NCI-H2227 treated with DMSO at 0.1 percent for 48 hours (cell line): ENCODE measurements at regions not wholly inside any gene's neighbourhood (a gene's known extent, or its start where the extent isn't known, plus 50 kb on each side); places are given as distances from the start of the nearest gene placed in this dataset.

Experiments used
- DNase-seq: peaks from one replicate; lab custom pipeline; 2025; lab: John Stamatoyannopoulos, UW

GRCh38 chr4:24054910-24055309, 165.1 kb upstream of the PPARGC1A start:
- no peak for DNase-seq

DNA sequence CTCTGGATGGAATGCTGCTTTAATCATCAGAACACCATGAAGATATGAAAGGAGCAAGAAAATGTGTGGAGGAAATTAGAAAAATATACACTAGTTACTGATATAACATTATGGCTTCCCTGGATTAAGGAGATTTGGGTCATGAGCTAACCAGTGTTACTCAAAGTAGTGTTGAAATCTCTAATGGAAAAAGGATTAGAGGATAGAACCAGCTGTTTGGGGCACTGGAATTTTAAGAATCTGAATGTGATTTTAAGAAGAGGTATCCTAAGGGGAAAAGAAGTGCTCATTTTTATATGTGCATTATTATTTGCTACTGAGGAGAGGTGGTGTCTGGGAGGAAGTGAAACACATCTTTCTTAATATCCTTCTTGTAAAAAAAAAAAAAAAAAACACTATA, 164.1 kb upstream of the PPARGC1A start:
- no peak for DNase-seq

DNA sequence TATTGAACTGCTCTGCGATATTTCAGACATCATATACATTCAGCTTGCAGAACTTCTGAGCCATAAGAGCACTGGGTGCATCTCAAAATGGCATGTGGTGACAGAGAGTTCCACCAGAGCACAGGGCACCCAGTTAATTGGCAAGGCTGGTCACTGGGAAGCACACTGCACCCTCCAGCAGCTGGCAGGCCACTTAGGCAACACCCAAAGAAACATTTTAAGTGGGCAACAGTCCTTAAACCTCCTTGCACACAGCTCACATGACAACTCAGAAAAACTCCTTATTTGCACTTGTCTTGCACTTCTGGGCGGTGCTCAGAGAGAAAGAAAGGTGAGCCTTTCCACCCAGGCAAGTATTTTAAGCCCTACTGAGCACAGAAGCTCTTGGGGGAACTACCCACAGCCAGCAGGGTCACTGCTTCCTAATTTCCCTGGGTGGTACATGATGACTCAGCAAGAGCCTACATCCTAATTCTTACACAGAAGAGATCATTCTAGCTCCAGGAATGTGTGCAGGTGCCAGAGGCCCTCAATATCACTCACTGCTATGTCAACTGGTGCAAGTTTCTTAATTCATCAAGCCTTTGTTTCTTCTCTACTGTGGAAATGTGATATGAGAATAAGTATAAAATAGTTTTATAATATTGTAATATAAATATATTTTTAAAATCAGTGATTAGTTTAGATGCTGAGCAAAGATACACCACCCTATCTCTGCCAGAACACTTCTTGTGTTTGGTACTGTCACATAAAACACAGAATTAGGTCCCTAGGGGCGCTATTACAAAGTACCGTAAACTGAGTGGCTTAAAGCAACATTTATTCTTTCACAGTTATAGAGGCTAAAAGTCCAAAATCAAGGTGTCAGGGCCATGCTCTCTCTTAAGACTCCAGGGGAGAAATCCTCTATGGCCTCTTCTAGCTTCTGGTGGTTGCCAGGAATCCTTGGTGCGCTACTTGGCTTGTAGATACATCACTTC, 155.1 kb upstream of the PPARGC1A start:
- no peak for DNase-seq

GRCh38 chr4:24042094-24042493, 152.2 kb upstream of the PPARGC1A start:
- DNase-seq, result no peak

- no peak for DNase-seq
Measured at GRCh38 chr4:24040811-24041210, 151.0 kb upstream of the PPARGC1A start.

GRCh38 chr4:24033626-24034025, 143.8 kb upstream of the PPARGC1A start:
- no peak for DNase-seq

DNA sequence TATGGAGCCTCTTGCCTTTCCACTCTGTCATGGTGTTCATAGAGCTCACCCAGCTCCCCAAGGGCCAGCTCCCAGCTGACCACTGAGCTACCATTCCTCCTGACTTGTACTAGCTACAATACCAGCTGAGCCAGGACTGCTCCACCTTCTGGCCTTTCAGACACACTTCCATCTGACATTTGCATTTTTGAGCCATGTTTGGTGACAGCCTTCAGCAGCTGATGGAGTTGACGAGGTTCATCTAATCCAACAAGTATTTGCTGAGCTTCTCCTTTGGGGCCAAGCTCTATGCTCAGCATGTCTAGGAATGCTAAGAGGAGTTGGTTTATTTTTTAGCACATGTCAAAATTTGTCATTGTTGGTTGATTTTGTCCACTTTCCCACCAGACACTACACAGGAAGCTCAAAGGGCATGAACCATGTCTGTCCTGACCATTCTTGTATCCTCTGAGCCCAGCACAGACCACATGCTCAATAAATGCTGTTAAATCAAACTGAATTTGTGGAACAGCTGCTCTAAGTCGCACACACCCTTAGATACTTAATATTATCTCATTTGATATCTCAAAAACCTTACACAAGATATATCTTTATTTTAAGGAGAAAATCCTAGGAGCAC, 142.6 kb upstream of the PPARGC1A start:
- no peak for DNase-seq

- no peak for DNase-seq
Measured at GRCh38 chr4:24026596-24026995, 136.7 kb upstream of the PPARGC1A start.

DNA sequence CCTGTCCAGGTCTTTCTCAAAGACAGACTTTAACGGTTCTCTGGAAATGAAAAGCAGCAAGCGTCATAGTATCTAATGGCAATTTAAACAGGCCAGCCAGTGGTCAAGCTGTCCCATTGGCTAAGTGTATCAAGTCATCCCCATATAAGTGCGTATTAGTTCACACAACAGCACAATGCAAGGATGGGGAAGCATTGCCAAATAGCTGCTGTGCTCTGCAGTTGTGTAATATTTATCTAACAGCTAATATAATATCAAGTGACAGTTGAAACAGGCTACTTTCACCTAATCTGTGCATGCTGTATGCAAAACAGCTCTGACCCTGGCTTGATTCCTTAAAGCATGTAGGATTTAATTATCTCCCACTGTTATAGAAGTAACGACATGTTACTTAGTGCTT, 134.8 kb upstream of the PPARGC1A start:
- no peak for DNase-seq

- no peak for DNase-seq
Measured at GRCh38 chr4:24024157-24024556, 134.3 kb upstream of the PPARGC1A start.

DNA sequence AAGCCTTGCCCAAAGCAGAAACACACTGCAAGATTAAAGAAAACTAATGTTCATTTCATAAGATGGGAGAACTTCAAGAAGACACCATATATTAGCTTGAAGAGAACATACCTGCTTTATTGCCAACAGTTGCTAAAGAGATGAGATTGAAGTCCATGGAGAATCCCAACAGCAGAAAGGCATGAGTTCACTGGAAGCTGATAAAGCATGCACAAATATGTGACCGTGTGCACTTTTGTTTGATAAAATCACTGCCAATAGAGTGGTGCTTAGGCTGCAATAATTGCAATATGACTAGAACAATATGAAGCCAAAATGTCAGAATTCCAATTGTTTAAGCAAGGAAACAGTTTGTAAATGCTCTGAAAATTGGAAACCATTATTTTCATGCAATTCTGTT, 125.9 kb upstream of the PPARGC1A start:
- DNase-seq, result no peak

DNA sequence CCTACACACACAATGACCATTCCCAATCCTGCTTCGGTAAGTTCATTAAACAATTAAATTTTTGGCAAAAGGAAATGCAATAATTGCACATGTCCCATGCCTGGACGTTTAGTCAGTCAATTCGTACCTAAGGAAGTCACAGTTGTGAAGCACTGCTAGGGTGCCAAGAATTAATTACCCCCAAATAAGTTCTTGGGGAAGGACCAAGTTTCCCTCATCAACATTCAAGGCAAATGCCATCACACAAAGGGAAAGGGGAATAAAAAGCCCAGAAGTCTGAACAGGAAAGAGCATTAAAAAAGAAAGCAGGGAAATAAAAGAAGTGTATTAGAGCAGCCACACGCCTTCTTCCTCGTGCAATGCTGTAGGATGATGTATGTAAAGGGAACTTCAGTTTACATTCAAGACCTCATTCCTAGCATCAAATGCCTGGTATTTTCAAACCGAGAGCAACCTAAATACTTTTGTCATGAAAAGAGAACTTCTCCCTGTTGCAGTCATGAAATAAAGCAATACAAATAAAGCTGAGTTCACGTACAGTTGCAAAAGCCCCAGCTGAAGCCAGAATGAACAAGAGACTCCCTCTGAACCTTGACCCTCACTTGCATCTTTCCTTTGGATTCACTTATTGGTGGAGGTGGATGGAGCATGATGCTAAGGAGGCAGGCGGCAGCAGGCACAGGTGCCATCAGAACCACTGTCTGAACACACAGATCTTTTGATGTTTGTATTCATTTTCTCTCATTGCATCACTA, 124.0 kb upstream of the PPARGC1A start:
- DNase-seq, result no peak

- DNase-seq, result no peak
Measured at GRCh38 chr4:24010994-24011393, 121.1 kb upstream of the PPARGC1A start.

- DNase-seq, result no peak
Measured at GRCh38 chr4:24010573-24010972, 120.7 kb upstream of the PPARGC1A start.

GRCh38 chr4:24007860-24008261, 118.0 kb upstream of the PPARGC1A start:
- no peak for DNase-seq

- DNase-seq, result no peak
Measured at GRCh38 chr4:24006269-24006668, 116.4 kb upstream of the PPARGC1A start.

- DNase-seq, result no peak
Measured at GRCh38 chr4:24003926-24004325, 114.1 kb upstream of the PPARGC1A start.

DNA sequence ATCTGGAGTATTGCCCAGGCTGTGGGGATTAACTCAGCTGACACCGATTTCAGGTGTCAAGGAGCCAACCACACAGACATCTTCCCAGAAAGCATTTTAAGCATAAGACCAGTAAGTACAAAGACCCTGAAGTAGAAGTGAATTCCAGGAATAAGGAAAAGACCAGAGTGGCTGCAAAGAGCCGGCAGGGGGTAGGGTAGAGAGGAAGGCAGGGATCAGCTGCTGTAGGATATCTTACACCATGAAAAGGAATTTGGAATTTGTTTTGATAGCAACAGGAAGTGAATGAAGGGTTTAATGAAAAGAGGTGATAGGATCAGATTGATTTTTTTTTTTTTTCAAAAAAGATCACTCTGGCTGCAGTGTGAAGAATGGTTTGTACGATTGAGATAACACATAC, 113.6 kb upstream of the PPARGC1A start:
- no peak for DNase-seq

DNA sequence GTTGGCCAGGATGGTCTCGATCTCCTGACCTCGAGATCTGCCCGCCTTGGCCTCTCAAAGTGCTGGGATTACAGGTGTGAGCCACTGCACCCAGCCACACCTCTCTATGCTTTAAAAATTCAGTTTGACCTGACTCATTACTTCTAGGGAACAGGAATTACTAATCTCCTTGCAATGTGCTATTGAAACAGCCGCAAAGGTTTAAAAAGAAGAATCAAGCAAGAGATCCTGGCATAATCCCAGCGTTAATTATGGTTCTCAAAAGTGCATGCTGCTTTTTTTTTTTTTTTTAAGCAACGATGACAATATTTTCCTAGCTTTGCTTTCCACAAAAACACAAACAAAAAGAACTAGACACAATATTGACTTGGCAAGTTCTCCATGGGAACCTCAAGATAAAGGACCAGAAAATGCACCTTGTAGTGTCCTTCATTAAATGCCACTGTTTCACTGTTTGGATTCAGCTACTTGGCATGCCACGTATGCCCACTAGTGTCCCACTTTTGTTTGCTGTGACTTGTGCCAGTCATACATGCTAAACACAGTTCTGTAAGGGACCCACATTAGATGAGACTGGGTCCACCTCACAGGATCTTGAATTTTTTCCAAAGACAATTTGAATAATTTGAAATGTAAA, 112.6 kb upstream of the PPARGC1A start:
- DNase-seq, result no peak

DNA sequence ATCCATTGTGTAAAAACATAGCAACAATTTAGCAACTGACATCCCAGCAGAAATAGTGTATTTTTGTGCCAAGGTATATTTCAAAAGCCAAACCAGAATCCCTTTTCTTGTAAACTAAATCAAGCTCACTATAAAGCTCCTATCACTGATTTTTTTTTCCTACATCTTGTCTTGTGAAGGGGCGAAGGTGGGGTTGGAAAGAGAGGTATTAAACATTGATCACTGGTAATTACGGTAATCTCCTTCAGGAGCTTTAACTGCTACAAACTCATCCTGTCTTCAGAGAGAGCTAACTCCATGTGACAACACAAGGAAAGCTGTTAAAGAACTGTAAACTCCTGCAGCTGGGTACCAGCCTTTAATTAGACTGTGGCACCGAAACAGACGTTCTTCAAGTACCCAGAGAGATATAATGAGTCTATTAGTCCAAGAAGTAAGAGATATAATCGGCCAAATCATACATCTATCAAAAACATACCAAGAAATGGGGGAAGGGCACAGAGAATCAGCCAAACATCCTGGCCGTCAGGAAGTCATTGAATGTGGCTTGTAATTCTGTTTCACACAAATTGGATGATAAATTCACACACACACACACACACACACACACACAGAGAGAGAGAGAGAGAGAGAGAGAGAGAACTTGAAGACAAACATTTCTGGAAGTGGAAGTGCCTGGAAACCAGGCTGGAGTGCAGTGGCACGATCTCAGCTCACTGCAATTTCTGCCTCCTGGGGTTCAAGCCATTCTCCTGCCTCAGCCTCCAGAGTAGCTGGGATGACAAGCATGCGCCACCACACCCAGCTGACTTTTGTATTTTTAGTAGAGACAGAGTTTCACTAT, 111.9 kb upstream of the PPARGC1A start:
- no peak for DNase-seq

- no peak for DNase-seq
Measured at GRCh38 chr4:24000470-24000831, 110.6 kb upstream of the PPARGC1A start.
